GM19438 (cell line): ENCODE measurements at regions not wholly inside any gene's neighbourhood (a gene's known extent, or its start where the extent isn't known, plus 50 kb on each side); places are given as distances from the start of the nearest gene placed in this dataset.

Source experiments
- ATAC-seq: cut with Tn5 transposase; IDR thresholded peaks from one replicate; pipeline ENCODE4 v1.9.1; 2021; ENCODE audit warnings: low read depth; ENCODE audit not compliant: unreplicated experiment

DNA sequence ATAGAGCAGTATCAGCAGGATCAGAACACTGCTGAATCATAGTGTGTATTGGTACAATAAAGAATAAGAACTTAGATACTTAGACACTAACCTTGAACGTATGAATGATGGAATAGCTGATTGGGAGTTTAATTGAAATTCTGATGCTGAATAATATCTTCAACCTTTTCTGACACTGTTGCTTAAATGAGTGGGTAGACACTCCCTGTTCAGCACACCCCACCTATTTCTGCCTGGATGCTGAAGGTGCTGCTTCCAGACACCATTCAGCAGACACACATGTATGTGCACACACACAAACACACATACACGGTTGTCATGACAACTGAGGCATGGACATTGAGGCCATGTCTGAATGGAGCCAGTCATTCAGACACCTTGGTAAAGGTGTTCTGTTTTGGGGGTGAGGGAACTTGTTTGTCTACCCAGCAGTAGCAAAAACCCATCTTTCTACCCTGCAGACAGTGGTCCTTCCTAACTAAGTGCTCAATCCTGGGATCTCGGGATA, 54.3 kb downstream of the TMEM215 start:
- ATAC-seq, result no peak

GRCh38 chr9:32839013-32839885, 55.9 kb downstream of the TMEM215 start:
- ATAC-seq, result peak; percentile 72

DNA sequence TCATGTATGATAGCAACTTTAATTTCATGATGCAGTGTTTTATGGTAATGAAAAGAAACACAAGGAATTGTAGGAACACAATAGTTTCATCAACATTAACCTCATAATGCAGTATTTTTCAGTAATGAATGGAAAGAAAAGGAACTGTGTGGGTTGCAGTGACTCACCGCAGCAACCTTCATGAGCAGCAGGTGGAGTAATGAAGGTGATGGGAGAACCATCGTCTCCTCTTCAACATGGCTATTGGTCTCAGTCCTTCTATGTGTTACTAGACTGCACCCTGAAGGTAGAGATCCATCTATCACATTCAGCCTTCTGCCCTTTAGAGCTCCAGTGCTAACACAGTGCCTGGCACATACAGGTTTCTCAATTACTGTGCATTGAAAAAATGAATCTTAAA, 58.0 kb downstream of the TMEM215 start:
- ATAC-seq, result no peak

GRCh38 chr9:32843295-32843694, 60.0 kb downstream of the TMEM215 start:
- ATAC-seq, result no peak

DNA sequence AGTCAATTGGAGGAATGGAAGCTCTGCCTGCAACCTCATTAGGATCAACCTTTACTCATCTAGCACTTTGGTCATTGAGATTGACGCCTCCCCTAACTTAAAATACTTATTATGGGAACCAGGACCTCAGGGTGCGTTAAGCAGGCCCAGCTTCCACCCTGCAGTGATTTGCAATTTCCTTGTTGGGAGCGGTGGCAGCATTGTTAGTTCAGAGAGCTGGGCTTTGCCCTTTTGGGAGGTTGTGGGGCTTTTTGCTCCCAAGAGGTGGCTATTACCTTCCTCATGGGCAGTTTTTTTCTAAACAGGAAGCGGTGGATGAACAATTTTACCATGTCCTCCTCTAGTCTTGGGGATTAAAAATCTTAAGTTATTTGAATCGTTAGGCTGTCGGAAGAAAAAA, 60.9 kb downstream of the TMEM215 start:
- ATAC-seq, result no peak

GRCh38 chr9:32854271-32854670, 70.9 kb downstream of the TMEM215 start:
- ATAC-seq, result no peak

DNA sequence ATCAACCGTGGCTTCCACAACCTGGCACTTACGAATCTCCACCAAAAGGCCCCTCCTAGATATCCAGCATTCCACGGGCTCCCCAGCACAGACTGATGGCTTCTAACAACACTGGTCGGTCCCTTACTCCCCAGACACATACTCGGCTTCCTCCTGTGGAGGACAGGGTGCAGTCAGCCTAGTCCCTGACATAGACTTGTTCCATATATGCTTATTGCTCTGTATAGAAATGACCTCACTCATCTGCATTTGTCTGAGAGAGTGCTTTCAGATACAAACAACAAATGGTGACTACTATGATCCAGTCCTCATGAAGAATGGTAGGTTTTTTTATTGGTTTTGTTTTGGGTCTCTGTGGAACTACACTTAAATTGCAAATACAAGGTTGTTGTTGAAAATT, 72.4 kb downstream of the TMEM215 start:
- no peak for ATAC-seq

DNA sequence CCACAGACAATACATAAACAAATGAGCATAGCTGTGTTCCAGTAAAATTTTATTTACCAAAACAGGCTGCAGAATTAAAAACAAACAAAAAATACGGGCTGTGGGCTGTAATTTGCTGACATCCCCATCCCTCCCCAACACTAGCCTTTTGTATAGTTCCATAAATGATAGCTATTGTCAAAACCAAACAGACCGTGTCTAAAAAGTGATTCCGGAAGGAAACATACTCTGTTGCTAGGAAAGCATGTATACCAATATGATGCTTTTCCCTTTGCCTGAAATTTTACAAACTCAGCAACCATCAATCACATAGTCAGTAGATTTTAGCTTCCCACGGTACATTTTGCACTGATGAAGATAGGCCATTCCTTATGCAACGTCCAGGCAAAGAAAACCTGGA, 80.0 kb downstream of the TMEM215 start:
- ATAC-seq, result no peak

GRCh38 chr9:32864971-32865370, 81.6 kb downstream of the TMEM215 start:
- ATAC-seq, result no peak

GRCh38 chr9:32866273-32866672, 82.9 kb downstream of the TMEM215 start:
- ATAC-seq, result no peak

- no peak for ATAC-seq
Measured at GRCh38 chr9:32867026-32867425, 83.7 kb downstream of the TMEM215 start.

- no peak for ATAC-seq
Measured at GRCh38 chr9:32867601-32868204, 84.4 kb downstream of the TMEM215 start.

DNA sequence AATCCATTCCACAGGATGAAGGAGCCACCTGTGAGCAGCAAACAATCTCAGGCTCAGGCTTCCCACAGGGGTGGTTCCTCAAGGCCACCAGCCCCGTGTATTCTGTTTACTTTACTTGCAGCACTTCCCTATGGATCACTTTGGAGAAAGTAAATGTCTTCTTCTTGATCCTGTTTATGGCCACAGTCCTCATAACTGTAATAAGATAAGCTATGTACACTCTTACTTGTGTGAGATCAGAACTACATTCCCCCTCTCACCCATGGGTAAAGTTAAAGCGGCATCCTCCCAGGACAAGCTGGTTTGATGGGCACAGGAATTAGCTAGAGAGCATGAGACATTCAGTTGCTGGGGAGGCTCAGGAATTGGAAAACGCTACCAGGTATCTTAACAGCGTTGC, 86.1 kb downstream of the TMEM215 start:
- no peak for ATAC-seq

DNA sequence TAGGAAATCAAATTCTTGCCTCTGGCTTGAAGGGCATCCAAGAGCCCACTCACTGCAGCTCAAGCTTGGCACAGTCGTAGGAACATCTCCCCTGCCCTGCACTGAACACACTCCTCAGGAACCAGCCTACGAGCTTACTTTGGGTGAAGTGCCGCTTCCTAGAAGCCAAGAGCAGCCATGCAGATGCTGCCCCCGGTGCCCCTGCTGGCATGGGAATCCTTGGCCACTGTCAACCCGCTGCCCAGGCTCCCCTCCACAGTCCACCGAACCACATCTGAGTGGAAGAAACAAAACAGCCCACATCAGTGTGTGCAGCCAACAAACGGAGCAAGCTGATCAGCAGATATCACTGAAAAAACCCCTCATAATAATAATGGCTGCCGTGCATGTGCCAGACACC, 89.8 kb downstream of the TMEM215 start:
- ATAC-seq, result no peak

GRCh38 chr9:32873553-32873952, 90.2 kb downstream of the TMEM215 start:
- no peak for ATAC-seq

DNA sequence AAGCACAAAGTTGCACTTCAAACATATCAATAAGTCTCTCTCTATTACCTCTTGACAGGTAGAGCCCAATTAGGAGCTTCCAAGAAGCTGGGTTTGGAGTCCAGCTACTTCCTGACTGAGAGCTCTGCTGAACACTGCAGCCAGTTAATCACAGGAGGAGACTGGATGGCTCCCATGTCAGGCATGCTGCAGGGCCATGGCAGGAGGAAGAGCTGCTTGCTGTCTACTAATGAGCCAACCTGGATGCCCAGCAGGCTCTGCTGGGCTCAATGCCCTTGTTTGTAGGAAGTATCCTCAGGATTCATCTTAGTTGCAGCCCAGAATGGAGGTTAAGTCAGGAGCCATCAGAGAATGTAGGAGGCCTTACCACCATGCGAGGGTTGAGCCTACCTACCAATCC, 91.9 kb downstream of the TMEM215 start:
- ATAC-seq, result no peak

GRCh38 chr9:32875748-32876147, 92.4 kb downstream of the TMEM215 start:
- no peak for ATAC-seq

GRCh38 chr9:32877103-32877502, 93.8 kb downstream of the TMEM215 start:
- ATAC-seq, result no peak

- ATAC-seq, result no peak
Measured at GRCh38 chr9:32877639-32878217, 94.4 kb downstream of the TMEM215 start.

- no peak for ATAC-seq
Measured at GRCh38 chr9:32879335-32879734, 96.0 kb downstream of the TMEM215 start.

DNA sequence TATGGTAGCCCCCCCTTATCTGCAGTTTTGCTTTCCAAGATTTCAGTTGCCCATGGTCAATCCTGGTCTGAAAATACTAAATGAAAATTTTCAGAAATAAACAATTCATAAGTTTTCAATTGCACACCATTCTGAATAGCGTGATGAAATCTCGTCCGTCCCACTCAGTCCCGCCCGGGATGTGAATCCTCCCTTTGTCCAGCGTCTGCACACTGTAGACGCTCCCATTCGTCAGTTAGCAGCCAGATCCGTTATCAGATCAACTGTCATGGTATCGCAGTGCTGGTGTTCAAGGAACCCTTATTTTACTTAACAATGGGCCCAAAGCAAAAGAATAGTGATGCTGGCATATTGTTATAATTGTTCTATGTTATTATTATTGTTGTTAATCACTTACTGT, 98.6 kb downstream of the TMEM215 start:
- no peak for ATAC-seq

DNA sequence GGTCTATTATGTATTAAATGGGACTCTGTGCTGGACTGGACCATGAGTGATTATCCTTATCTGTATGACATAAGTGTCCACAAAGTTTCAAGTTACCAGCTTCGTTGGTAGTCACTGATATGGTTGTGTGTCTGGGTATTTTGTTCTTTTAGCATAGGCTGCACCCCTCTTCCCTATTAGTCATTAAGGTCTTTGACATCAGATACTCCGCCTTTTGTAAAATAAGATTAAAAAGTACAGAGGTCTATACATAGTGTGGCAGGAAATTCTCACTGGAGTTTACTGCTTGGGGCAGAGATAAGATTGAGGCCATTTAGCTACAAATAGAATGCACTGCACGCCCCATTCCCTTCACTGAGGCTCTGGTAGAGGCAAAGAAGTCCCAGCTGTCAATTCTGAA, 99.4 kb downstream of the TMEM215 start:
- ATAC-seq, result no peak
